Activated T-cell treated with anti-CD3 and anti-CD28 coated beads, Interleukin-2, amount 50 U/mL, for 48 hours (primary cell): ENCODE measurements at regions not wholly inside any gene's neighbourhood (a gene's known extent, or its start where the extent isn't known, plus 50 kb on each side); places are given as distances from the start of the nearest gene placed in this dataset.
"Not testable (repeated sequence)": the region's sequence is repeated elsewhere in the genome, so short reads cannot be mapped to it uniquely, and the experiment has no call there.

Experiments used
- DNase-seq, 2 experiments: peaks; one replicate each; pipeline ENCODE4 v3.0.0-alpha.2; 2020

GRCh38 chr5:75002271-75002670, 50.1 kb downstream of the GCNT4 start:
- DNase-seq = no peak

DNA sequence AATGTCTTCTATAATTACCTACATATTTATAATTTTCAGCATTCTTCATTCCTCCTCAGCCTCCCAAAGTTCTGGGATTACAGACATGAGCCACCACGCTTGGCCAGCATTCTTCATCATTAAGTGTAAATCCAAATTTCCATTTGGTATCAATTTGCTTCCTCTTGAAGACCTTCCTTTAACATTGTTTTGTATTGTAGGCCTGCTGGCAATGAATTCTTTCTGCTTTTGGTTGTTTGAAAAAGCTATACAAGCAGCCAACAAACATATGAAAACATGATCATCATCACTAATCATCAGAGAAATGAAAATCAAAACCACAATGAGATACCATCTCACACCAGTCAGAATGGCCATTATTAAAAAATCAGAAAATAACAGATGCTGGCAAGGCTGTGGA, 56.4 kb downstream of the GCNT4 start:
- DNase-seq = no peak

- no peak for DNase-seq
Observed at GRCh38 chr5:74994826-74995225, 57.5 kb downstream of the GCNT4 start.

DNA sequence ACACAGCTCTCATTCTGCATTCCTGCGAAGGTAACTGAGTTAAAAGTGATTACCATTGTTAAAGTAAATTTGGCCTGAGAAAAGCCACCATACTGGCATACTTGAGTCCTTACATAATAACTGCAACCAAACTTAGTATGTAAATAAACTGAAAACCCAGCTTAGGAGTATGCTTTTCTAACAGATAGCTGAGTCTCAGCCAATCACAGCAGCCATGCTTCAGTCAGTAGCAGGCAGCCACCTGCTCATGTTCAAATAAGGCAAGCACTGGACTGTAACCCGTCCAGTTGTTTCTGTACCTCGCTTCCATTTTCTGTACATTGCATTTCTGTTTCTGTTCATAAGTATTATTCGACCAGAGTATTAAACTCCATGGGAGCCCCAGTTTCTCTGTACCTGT, 58.6 kb downstream of the GCNT4 start:
- no peak for DNase-seq

DNA sequence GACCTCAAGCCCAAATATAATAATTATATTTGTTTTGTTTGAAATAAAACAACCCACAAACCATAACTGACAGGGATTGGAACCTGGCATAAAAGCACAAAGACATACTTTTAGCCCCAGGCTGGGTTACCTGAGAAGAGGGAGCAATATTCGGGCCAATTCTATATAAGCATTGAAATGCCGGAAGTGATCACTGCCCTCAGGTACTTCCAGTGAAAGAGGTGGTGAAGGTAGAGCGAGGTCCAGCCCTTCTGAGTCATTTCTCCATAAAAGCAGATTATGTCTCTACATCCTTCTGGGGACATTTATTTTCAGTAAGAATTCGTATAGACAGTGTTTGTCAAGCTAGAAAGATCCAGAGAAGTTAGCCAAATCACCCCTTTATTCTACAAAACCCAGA, 59.6 kb downstream of the GCNT4 start:
- no peak for DNase-seq

- no peak for DNase-seq
Observed at GRCh38 chr5:74991522-74991921, 60.8 kb downstream of the GCNT4 start.

DNA sequence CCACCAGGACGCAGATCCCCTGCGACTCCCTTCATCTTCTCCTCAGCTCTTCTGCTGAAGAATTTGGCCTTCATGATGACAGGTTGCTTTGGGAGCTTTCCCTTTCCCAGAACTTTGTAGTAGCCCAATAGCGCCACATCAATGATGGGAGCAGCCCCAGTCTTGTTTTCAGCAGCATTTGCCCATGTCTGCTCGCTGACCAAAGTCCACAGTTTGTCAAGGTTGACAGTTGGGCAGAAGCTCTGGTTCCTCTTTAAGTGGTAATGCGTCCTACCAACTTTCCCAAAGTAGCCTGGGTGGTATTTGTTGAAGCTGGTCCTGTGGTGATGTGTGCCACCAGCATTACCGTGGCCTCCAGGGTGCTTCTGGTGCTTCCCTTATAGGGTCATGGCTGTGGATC, 62.2 kb downstream of the GCNT4 start:
- no peak for DNase-seq

- no peak for DNase-seq
Observed at GRCh38 chr5:74988273-74988983, 63.9 kb downstream of the GCNT4 start.

GRCh38 chr5:74978345-74978744, 74.0 kb downstream of the GCNT4 start:
- DNase-seq = no peak

DNA sequence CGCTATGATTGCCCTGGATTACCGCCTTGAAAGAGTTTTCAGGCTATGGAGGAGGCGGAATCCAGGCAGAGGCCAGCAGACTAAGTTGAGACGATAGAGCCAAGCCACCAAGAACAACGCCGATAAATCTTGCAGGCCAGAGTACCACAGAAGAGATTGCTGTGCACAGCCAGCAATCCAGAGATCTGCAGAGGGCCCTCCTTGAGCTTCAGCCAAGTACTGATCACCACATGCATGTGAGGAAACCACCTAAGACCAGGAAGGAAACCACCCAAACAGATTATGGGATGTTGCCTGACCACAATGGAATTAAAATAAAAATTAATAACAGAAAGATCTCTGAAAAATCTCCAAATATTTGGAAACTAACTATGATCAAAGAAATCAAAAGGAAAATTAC, 74.9 kb downstream of the GCNT4 start:
- DNase-seq = no peak

GRCh38 chr5:74976651-74977050, 75.7 kb downstream of the GCNT4 start:
- no peak for DNase-seq

- no peak for DNase-seq
Observed at GRCh38 chr5:74975582-74975981, 76.8 kb downstream of the GCNT4 start.

DNA sequence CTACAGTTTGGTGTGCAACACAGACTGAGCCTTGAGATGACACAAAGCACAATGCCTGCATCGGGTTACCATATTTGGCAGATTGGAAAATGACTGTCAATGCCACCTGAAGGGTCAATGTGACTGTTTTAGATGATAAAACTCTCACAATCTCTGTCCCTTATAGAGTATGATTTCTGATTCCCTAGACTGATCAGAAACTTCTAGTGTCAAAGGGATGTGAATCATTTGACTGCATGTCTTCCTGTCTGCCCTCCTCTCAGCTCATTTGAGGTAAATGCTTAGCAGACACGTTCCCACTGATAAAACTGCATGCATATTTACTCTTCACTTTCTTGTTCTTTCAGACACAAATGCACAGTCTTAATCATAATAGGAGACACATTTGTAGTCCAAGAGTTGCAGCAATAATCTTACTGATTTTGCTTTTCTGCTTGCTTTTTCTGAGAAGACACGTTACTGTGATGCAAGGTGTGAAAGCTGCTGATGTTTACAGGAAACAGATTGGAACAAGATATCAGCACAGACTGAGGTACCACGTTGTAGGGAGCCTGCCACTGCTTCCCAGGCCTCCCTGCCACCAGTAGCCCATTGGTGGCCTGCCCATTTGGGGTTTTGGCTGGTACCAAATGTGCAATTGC, 77.8 kb downstream of the GCNT4 start:
- DNase-seq = no peak

- DNase-seq = no peak
Observed at GRCh38 chr5:74973694-74974093, 78.7 kb downstream of the GCNT4 start.

GRCh38 chr5:74971947-74972460, 80.4 kb downstream of the GCNT4 start:
- no peak for DNase-seq

DNA sequence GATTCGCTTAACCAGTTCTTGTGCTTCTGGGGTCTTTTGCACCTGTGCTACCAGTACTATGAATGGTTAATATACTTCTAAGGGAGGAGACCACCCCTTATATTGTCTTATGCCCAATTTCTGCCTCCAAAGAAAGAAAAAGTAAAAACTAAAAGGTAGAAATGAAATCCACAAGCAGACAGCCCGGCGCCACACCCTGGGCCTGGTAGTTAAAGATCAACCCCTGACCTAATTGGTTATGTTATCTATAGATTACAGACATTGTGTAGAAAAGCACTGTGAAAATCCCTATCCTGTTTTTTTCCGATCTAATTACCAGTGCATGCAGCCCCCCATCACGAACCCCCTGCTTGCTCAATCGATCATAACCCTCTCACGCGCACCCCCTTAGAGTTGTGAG, 81.5 kb downstream of the GCNT4 start:
- DNase-seq = not testable (repeated sequence)

GRCh38 chr5:74969726-74970125, 82.6 kb downstream of the GCNT4 start:
- DNase-seq = no peak

- DNase-seq = no peak
Observed at GRCh38 chr5:74966141-74967026, 86.0 kb downstream of the GCNT4 start.

DNA sequence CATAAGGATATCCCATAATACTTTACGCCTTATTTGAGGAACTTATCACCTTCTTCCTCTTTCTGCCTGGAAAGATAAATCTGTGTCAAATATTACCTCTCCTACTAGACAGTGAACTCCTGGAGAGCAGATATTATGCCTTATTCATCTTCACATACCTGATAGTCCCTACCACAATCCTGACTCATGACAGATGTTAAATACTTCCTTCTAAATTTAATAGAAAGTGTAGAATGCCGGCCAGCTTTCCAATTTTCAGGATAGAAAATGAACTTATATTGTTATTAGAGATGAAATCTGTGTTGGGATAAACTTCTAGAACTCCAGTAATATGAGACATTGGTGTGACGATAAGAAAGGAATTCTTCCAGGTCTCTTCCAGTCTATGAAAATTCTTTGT, 89.0 kb downstream of the GCNT4 start:
- DNase-seq = no peak

GRCh38 chr5:74957906-74958305, 91.7 kb upstream of the FAM169A start:
- DNase-seq = no peak

DNA sequence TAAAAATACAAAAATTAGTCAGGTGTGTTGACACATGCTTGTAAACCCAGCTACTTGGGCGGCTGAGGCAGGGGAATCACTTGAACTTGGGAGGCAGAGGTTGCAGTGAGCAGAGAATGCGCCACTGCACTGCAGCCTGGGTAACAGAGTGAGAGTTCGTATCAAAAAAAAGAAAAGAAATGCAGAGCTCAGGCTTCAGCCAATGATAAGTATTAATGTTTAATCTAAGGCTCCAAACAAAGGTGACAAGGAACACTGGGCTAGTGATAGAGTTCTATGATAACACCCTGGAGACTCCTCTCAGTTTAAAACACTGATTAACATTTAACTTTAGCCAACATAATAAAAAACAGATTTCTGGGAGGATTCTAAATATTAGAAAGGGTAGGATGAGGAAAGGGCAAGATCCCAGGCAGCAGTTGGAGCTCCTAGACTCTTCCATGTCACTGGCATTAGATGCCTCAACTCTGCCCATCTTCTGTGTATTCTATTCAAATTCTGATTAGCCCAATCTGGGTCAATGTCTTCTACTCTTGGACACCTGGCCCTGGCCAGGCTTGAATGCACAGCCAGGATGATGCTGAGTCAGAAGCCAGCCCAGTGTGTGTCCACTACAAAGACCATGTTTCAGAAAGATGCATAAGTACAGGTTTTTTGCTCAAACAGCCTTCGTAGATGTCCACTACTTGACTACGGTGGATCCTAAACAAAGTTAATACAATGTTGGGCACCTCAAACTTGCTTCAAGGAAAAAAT, 91.0 kb upstream of the FAM169A start:
- DNase-seq = no peak

DNA sequence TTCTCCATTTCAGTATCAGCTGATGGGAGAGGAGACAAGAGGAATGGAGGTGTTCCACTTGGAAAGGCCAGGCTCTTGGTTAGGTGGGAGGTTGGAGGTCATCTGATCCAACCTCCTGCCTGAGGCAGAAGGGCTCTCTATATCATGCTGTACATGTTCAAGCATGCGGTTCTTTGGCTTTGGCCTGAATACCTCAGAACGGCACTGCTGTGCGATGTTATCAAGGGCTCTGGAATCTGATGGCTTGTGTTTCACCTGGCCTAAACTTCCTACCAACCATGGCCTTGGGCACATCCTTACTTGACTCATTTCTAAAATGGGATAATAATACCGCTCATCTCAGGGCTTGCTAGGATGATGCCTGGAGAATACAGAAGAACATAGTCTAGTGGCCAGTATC, 90.1 kb upstream of the FAM169A start:
- DNase-seq = no peak

DNA sequence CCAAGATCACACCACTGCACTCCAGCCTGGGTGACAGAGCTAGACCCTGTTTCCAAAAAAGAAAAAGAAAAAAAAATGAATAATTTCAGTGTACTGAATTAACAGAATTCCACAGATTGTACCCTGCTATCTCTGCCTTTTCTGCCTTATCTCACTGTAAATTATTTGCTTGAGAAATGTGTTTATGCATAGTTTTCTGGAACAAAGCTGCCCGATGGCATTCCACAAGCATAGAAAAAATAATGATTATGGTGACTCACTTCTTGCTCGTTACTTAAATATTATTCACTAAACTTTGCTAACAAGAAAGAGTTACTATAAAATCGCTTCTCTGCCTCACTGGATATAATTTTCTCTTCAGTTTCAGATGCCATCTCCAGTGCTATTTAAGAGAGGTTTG, 88.7 kb upstream of the FAM169A start:
- DNase-seq = no peak
